PFSK-1 (cell line): ENCODE measurements at regions not wholly inside any gene's neighbourhood (a gene's known extent, or its start where the extent isn't known, plus 50 kb on each side); places are given as distances from the start of the nearest gene placed in this dataset.

Experiments used
- FOXP2 ChIP-seq: optimal IDR thresholded peaks from 2 replicates; pipeline ENCODE3; 2011; ENCODE audit warnings: borderline replicate concordance, control low read depth, inconsistent platforms; ENCODE audit not compliant: insufficient read depth; ENCODE audit errors: extremely low read length, extremely low read depth
- POLR2AphosphoS5 ChIP-seq: IDR thresholded peaks from 2 replicates; pipeline ENCODE4 v1.6.1; 2012; ENCODE audit warnings: low read depth, mild to moderate bottlenecking, control low read depth, low read length, moderate library complexity
- REST ChIP-seq, 2 experiments: IDR thresholded peaks; 2 replicates each; pipeline versions ENCODE4 v1.6.1 to v1.8.0; 2011 to 2012; ENCODE audit warnings: low read depth in 2 of 2, low read length in 2 of 2, control low read depth in 1 of 2, inconsistent platforms in 1 of 2, mild to moderate bottlenecking in 1 of 2, moderate library complexity in 1 of 2; ENCODE audit not compliant: insufficient read depth in 1 of 2
- SIN3A ChIP-seq: IDR thresholded peaks from 2 replicates; pipeline ENCODE4 v1.6.1; 2012; ENCODE audit warnings: mild to moderate bottlenecking, low read length, moderate library complexity, borderline replicate concordance; ENCODE audit not compliant: insufficient read depth
- TAF1 ChIP-seq: IDR thresholded peaks from 2 replicates; pipeline ENCODE4 v1.6.1; 2012; ENCODE audit warnings: low read length, control low read depth, borderline replicate concordance; ENCODE audit not compliant: insufficient read depth

GRCh38 chr2:235391921-235392615 lies 101.8 kb upstream of the AGAP1 start:
- no peak for TF ChIP-seq POLR2AphosphoS5
- no peak for TF ChIP-seq SIN3A
- TF ChIP-seq REST (IDR thresholded peaks at IDR 0.05; ENCODE audit: insufficient read depth in 1 of 2, low read depth in 2 of 2, low read length in 2 of 2), result no peak
- no peak for TF ChIP-seq TAF1
- no peak for TF ChIP-seq FOXP2

GRCh38 chr2:235394278-235394828 lies 99.5 kb upstream of the AGAP1 start:
- TF ChIP-seq REST (IDR thresholded peaks at IDR 0.05; ENCODE audit: insufficient read depth in 1 of 2, low read depth in 2 of 2, low read length in 2 of 2) (no peak), SIN3A (no peak), FOXP2 (no peak), POLR2AphosphoS5 (no peak), TAF1 (no peak)

GRCh38 chr2:235396071-235396846 lies 97.6 kb upstream of the AGAP1 start:
- TF ChIP-seq FOXP2 (no peak), TAF1 (no peak), POLR2AphosphoS5 (no peak), REST (IDR thresholded peaks at IDR 0.05; ENCODE audit: insufficient read depth in 1 of 2, low read depth in 2 of 2, low read length in 2 of 2) (no peak)

- TF ChIP-seq FOXP2, result no peak
- TF ChIP-seq TAF1, result no peak
- no peak for TF ChIP-seq REST (IDR thresholded peaks at IDR 0.05; ENCODE audit: insufficient read depth in 1 of 2, low read depth in 2 of 2, low read length in 2 of 2)
- no peak for TF ChIP-seq SIN3A
- TF ChIP-seq POLR2AphosphoS5, result no peak
These were observed 95.5 kb upstream of the AGAP1 start for GRCh38 chr2:235398321-235398720.
